H1 (cell line): ENCODE measurements at regions not wholly inside any gene's neighbourhood (a gene's known extent, or its start where the extent isn't known, plus 50 kb on each side); places are given as distances from the start of the nearest gene placed in this dataset.

Source experiments
- CTCF ChIA-PET: fragments of 300-600 bp; sonication (Branson Sonifier 250); formaldehyde crosslinking; loops from one replicate; lab custom pipeline; 2021; ENCODE audit not compliant: partially characterized antibody; lab: Charles Lee
- POLR2A ChIA-PET: fragments of 300-600 bp; sonication (Branson Sonifier 250); formaldehyde crosslinking; loops from one replicate; lab custom pipeline; 2021; ENCODE audit warnings: inconsistent platforms; ENCODE audit not compliant: partially characterized antibody; lab: Charles Lee
- DNase-seq, 2 experiments: peaks; one replicate each; pipeline versions ENCODE4 v3.0.0 to v3.0.0-alpha.2; 2010 to 2022; ENCODE audit warnings: low spot score in 2 of 2, low read depth in 1 of 2, mixed read lengths in 1 of 2
- FAIRE-seq: peaks from 2 replicates; lab custom pipeline; 2011; peaks lifted over from hg19 to GRCh38; lab: Jason Lieb, UNC
- H2AFZ ChIP-seq: 2 replicates; pipeline ENCODE4 v1.8.1; 2012; ENCODE audit warnings: low read length, inconsistent platforms
- H2AK5ac ChIP-seq: 2 replicates; pipeline ENCODE4 v1.6.1; 2013; ENCODE audit warnings: low read depth, low read length
- H2BK120ac ChIP-seq: replicated peaks from 2 replicates; pipeline ENCODE3; 2013; ENCODE audit warnings: low read depth, low read length, inconsistent platforms
- H2BK12ac ChIP-seq: 2 replicates; pipeline ENCODE4 v1.6.1; 2013; ENCODE audit warnings: low read depth, low read length
- H2BK15ac ChIP-seq: 2 replicates; pipeline ENCODE4 v1.6.1; 2013; ENCODE audit warnings: low read length
- H2BK20ac ChIP-seq: 2 replicates; pipeline ENCODE4 v1.6.1; 2013; ENCODE audit warnings: low read length
- H2BK5ac ChIP-seq: 2 replicates; pipeline ENCODE4 v1.6.1; 2013; ENCODE audit warnings: low read depth, low read length
- H3K14ac ChIP-seq: 2 replicates; pipeline ENCODE4 v1.6.1; 2013; ENCODE audit warnings: inconsistent platforms; ENCODE audit not compliant: insufficient read length
- H3K18ac ChIP-seq: 2 replicates; pipeline ENCODE4 v1.6.1; 2013; ENCODE audit warnings: low read length; ENCODE audit errors: extremely low read depth
- H3K23ac ChIP-seq: 2 replicates; pipeline ENCODE4 v1.6.1; 2013; ENCODE audit warnings: inconsistent platforms; ENCODE audit not compliant: insufficient read length
- H3K23me2 ChIP-seq: 2 replicates; pipeline ENCODE4 v1.6.1; 2013; ENCODE audit warnings: low read depth, low read length
- H3K27ac ChIP-seq: 2 replicates; pipeline ENCODE4 v1.6.1; 2011; ENCODE audit warnings: low read depth, low read length, inconsistent platforms
- H3K27me3 ChIP-seq, 4 experiments: replicated peaks in 1 of 4; 1 replicate in 1 of 4; 2 replicates in 3 of 4; pipeline versions ENCODE4 v1.6.1 to v1.8.1; 2011 to 2013; ENCODE audit warnings: low read length in 3 of 4, mild to moderate bottlenecking in 3 of 4, inconsistent platforms in 2 of 4, mixed read lengths in 2 of 4, moderate library complexity in 1 of 4; ENCODE audit not compliant: control insufficient read depth in 3 of 4, insufficient read depth in 3 of 4; ENCODE audit errors: extremely low read depth in 1 of 4
- H3K36me3 ChIP-seq, 4 experiments: 2 replicates each; pipeline versions ENCODE4 v1.6.1 to v1.8.1; 2011 to 2013; ENCODE audit warnings: mild to moderate bottlenecking in 4 of 4, low read length in 3 of 4, moderate library complexity in 2 of 4, control low read depth in 1 of 4, inconsistent platforms in 1 of 4; ENCODE audit not compliant: insufficient read depth in 4 of 4, control insufficient read depth in 2 of 4
- H3K4ac ChIP-seq: replicated peaks from 2 replicates; pipeline ENCODE3; 2013; ENCODE audit warnings: low read length, low read depth, mixed read lengths, inconsistent platforms; ENCODE audit not compliant: insufficient read length
- H3K4me1 ChIP-seq, 4 experiments: replicated peaks in 1 of 4; 1 replicate in 1 of 4; 2 replicates in 3 of 4; pipeline versions ENCODE4 v1.6.1 to v1.8.1; 2011 to 2013; ENCODE audit warnings: low read length in 3 of 4, inconsistent platforms in 2 of 4, mixed read lengths in 1 of 4; ENCODE audit not compliant: insufficient read depth in 4 of 4, control insufficient read depth in 3 of 4
- H3K4me2 ChIP-seq, 2 experiments: 2 replicates each; pipeline versions ENCODE4 v1.6.1 to v1.8.1; 2011 to 2013; ENCODE audit warnings: low read depth in 2 of 2, low read length in 2 of 2, control low read depth in 1 of 2, inconsistent platforms in 1 of 2, mild to moderate bottlenecking in 1 of 2; ENCODE audit not compliant: insufficient read depth in 1 of 2
- H3K4me3 ChIP-seq, 4 experiments: fragments of 200-600, 300-600 bp in 1 of 4; sonication (generic), shearing (Covaris generic), sonication (Bioruptor Twin) in 1 of 4; 2 replicates each; pipeline versions ENCODE4 v1.5.1 to v1.8.1; 2011 to 2016; ENCODE audit warnings: low read length in 4 of 4, low read depth in 3 of 4, control low read depth in 2 of 4, inconsistent platforms in 2 of 4, mild to moderate bottlenecking in 2 of 4, mixed read lengths in 1 of 4, moderate library complexity in 1 of 4; ENCODE audit not compliant: insufficient read depth in 2 of 4; ENCODE audit errors: extremely low read depth in 1 of 4
- H3K56ac ChIP-seq: replicated peaks from 2 replicates; pipeline ENCODE3; 2013; ENCODE audit warnings: low read depth, mild to moderate bottlenecking, mixed read lengths, low read length, inconsistent platforms; ENCODE audit not compliant: insufficient read length
- H3K79me1 ChIP-seq: 2 replicates; pipeline ENCODE4 v1.6.1; 2013; ENCODE audit warnings: low read depth, low read length, control low read depth
- H3K79me2 ChIP-seq, 2 experiments: 2 replicates each; pipeline versions ENCODE4 v1.6.1 to v1.8.1; 2012 to 2013; ENCODE audit warnings: low read length in 2 of 2, mild to moderate bottlenecking in 2 of 2, inconsistent platforms in 1 of 2; ENCODE audit not compliant: insufficient read depth in 2 of 2, control insufficient read depth in 1 of 2
- H3K9ac ChIP-seq, 4 experiments: replicated peaks in 1 of 4; 1 replicate in 1 of 4; 2 replicates in 3 of 4; pipeline versions ENCODE4 v1.6.1 to v1.8.1; 2011 to 2013; ENCODE audit warnings: low read depth in 3 of 4, low read length in 3 of 4, control low read depth in 2 of 4, mild to moderate bottlenecking in 2 of 4, moderate library complexity in 2 of 4, inconsistent platforms in 1 of 4; ENCODE audit errors: extremely low read depth in 1 of 4
- H3K9me3 ChIP-seq, 2 experiments: 2 replicates each; pipeline versions ENCODE4 v1.6.1 to v1.8.1; 2012 to 2013; ENCODE audit warnings: mild to moderate bottlenecking in 2 of 2, moderate library complexity in 2 of 2, control low read depth in 1 of 2, inconsistent platforms in 1 of 2, low read depth in 1 of 2, low read length in 1 of 2, mixed read lengths in 1 of 2; ENCODE audit not compliant: insufficient read depth in 2 of 2
- H4K20me1 ChIP-seq, 2 experiments: replicated peaks in 1 of 2; 2 replicates each; pipeline versions ENCODE3 to v1.8.1; 2011 to 2013; ENCODE audit warnings: inconsistent platforms in 2 of 2, low read length in 2 of 2, mild to moderate bottlenecking in 1 of 2; ENCODE audit not compliant: insufficient read depth in 2 of 2, control insufficient read depth in 1 of 2
- H4K5ac ChIP-seq: 2 replicates; pipeline ENCODE4 v1.6.1; 2013; ENCODE audit warnings: low read length, low read depth, mixed read lengths, inconsistent platforms; ENCODE audit not compliant: insufficient read length
- H4K8ac ChIP-seq: 2 replicates; pipeline ENCODE4 v1.8.0; 2013; ENCODE audit warnings: mild to moderate bottlenecking, moderate library complexity, low read length, inconsistent platforms; ENCODE audit not compliant: insufficient read depth; ENCODE audit errors: extremely low read depth
- H4K91ac ChIP-seq: replicated peaks from 2 replicates; pipeline ENCODE3; 2013; ENCODE audit warnings: low read length, mixed read lengths, inconsistent platforms; ENCODE audit not compliant: insufficient read length
- ASH2L ChIP-seq: fragments of 200-600, 300-600 bp; sonication (generic); IDR thresholded peaks from one replicate; pipeline ENCODE4 v1.7.1; 2017; ENCODE audit warnings: low read length
- BACH1 ChIP-seq: IDR thresholded peaks from 2 replicates; pipeline ENCODE4 v1.6.1; 2012; ENCODE audit warnings: low read length, improper control_type of control experiment
- BCL11A ChIP-seq, 2 experiments: IDR thresholded peaks; one replicate each; pipeline ENCODE4 v1.6.1; 2011; ENCODE audit warnings: low read depth in 2 of 2, low read length in 2 of 2, mild to moderate bottlenecking in 2 of 2
- HDAC6 ChIP-seq: IDR thresholded peaks from one replicate; pipeline ENCODE4 v1.7.1; 2012; ENCODE audit warnings: low read depth, mild to moderate bottlenecking, inconsistent platforms, low read length, moderate library complexity
- NRF1 ChIP-seq: IDR thresholded peaks from 2 replicates; pipeline ENCODE4 v1.6.1; 2011; ENCODE audit warnings: mild to moderate bottlenecking, low read depth, low read length, improper control_type of control experiment
- POLR2A ChIP-seq, 2 experiments: IDR thresholded peaks; 1 replicate in 1 of 2; 2 replicates in 1 of 2; pipeline ENCODE4 v1.6.1; 2011; ENCODE audit warnings: low read depth in 2 of 2, low read length in 2 of 2, mild to moderate bottlenecking in 2 of 2; ENCODE audit errors: control extremely low read depth in 1 of 2
- POU5F1 ChIP-seq: IDR thresholded peaks from 2 replicates; pipeline ENCODE4 v1.6.1; 2011; ENCODE audit warnings: low read depth, mild to moderate bottlenecking, low read length, moderate library complexity
- RXRA ChIP-seq: IDR thresholded peaks from 2 replicates; pipeline ENCODE4 v1.6.1; 2011; ENCODE audit warnings: low read depth, mild to moderate bottlenecking, low read length, moderate library complexity; ENCODE audit not compliant: insufficient read depth
- SP1 ChIP-seq: IDR thresholded peaks from 2 replicates; pipeline ENCODE4 v1.6.1; 2011; ENCODE audit warnings: low read depth, low read length
- SUZ12 ChIP-seq: fragments of 200-600 bp; sonication (generic); IDR thresholded peaks from 2 replicates; pipeline ENCODE4 v1.6.1; 2012; ENCODE audit warnings: mild to moderate bottlenecking, inconsistent platforms, low read length, moderate library complexity, mixed read lengths
- TAF1 ChIP-seq: IDR thresholded peaks from 2 replicates; pipeline ENCODE4 v1.6.1; 2011; ENCODE audit warnings: mild to moderate bottlenecking, low read depth, low read length
- YY1 ChIP-seq: IDR thresholded peaks from 2 replicates; pipeline ENCODE4 v1.6.1; 2011; ENCODE audit warnings: low read depth, mild to moderate bottlenecking, low read length
- ZNF274 ChIP-seq: IDR thresholded peaks from 2 replicates; pipeline ENCODE4 v1.7.0; 2012; ENCODE audit warnings: low read length, borderline replicate concordance; ENCODE audit errors: extremely low read depth
- WGBS, 2 experiments: shearing (Covaris generic) in 1 of 2; methylation state at CpG; one replicate each; pipeline versions ENCODE4 v1.1.6 to v1.1.7; 2013 to 2015; ENCODE audit warnings: low lambda C conversion rate in 2 of 2, mixed read lengths in 2 of 2, inconsistent platforms in 1 of 2, low coverage in 1 of 2, missing lambda C conversion rate in 1 of 2; ENCODE audit not compliant: insufficient replicate concordance in 2 of 2, insufficient coverage in 1 of 2, insufficient read length in 1 of 2; ENCODE audit errors: extremely low coverage in 1 of 2, missing lambda C conversion rate in 1 of 2; 5-methylcytosine and 5-hydroxymethylcytosine counted together
- TF ChIP-seq, protein P1 (sequence below): IDR thresholded peaks from 2 replicates; pipeline ENCODE4 v1.6.1; 2012; ENCODE audit warnings: inconsistent platforms

- Histone ChIP-seq H2BK5ac (no peak overlapping the region), H3K4ac (no peak overlapping the region), H3K9ac (no peak overlapping the region), H3K4me3 (no peak overlapping the region), H3K18ac (no peak overlapping the region), H3K23me2 (no peaks in the 10 kb centered on the region), H2BK20ac (no peak overlapping the region), H2AK5ac (no peak overlapping the region), H3K23ac (no peak overlapping the region), H3K36me3 (no peaks in the 10 kb centered on the region), H4K91ac (no peak overlapping the region), H4K5ac (no peak overlapping the region), H3K27me3 (no peaks in the 10 kb centered on the region), H3K14ac (no peak overlapping the region), H3K27ac (no peak overlapping the region), H2BK12ac (no peak overlapping the region), H3K9me3 (no peaks in the 10 kb centered on the region), H3K4me1 (peaks cover 0 to 4% (median 1%) of the 10 kb centered on the region in 4 experiments; a peak in 1 of 7 replicates), H4K8ac (no peak overlapping the region), H3K4me2 (no peak overlapping the region), H2AFZ (peak overlapping the region; percentile 80), H3K79me1 (no peaks in the 10 kb centered on the region), H2BK15ac (no peak overlapping the region), H4K20me1 (no peaks in the 10 kb centered on the region), H2BK120ac (no peak overlapping the region), H3K56ac (no peak overlapping the region), H3K79me2 (no peaks in the 10 kb centered on the region)
- TF ChIP-seq RXRA (no peak), YY1 (no peak), NRF1 (no peak), TAF1 (no peak), POLR2A (IDR thresholded peaks at IDR 0.05; ENCODE audit: control extremely low read depth in 1 of 2, low read depth in 2 of 2, low read length in 2 of 2) (no peak), POU5F1 (no peak), ZNF274 (no peak), HDAC6 (no peak), ASH2L (no peak), BCL11A (IDR thresholded peaks at IDR 0.05; ENCODE audit: low read depth in 2 of 2, low read length in 2 of 2) (no peak), BACH1 (no peak), SUZ12 (no peak), SP1 (no peak)
- TF ChIP-seq, protein P1, sequence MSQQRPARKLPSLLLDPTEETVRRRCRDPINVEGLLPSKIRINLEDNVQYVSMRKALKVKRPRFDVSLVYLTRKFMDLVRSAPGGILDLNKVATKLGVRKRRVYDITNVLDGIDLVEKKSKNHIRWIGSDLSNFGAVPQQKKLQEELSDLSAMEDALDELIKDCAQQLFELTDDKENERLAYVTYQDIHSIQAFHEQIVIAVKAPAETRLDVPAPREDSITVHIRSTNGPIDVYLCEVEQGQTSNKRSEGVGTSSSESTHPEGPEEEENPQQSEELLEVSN = no peak
- FAIRE-seq (no peak), DNase-seq (no peak)
- ChIA-PET CTCF (interaction anchor here (0.5 kb wide), 1 partner anchor 110 kb away, joined by 4 read pairs; no protein-coding TSS in a partner anchor), POLR2A (no interaction called here)
- WGBS, 2 experiments = 89% methylated on average over 1 of the region's 1 CpG; no CpG with 5 or more reads in 1 of the 2 experiments
Measured at GRCh38 chr5:125467222-125467621, 720.8 kb upstream of the ZNF608 start.
